Thyroid gland (tissue), 4 donors: ENCODE measurements at regions not wholly inside any gene's neighbourhood (a gene's known extent, or its start where the extent isn't known, plus 50 kb on each side); places are given as distances from the start of the nearest gene placed in this dataset.

Experiments used
- DNase-seq, 2 donors: peaks; one replicate each; pipeline ENCODE4 v3.0.0-alpha.2; 2019
- H3K27ac ChIP-seq, 3 donors: fragments of 200-600 bp; sonication (generic); 1 replicate in 2 of 3; 2 replicates in 1 of 3; pipeline ENCODE4 v1.5.1; 2016 to 2019; ENCODE audit warnings: mild to moderate bottlenecking in 1 of 3, moderate library complexity in 1 of 3
- H3K27me3 ChIP-seq: fragments of 200-600 bp; sonication (generic); one replicate; pipeline ENCODE4 v1.5.1; 2019
- H3K36me3 ChIP-seq, 2 donors: fragments of 200-600 bp; sonication (generic); one replicate each; pipeline ENCODE4 v1.5.1; 2016 to 2019
- H3K4me1 ChIP-seq, 2 donors: fragments of 200-600 bp; sonication (generic); one replicate each; pipeline ENCODE4 v1.5.1; 2017 to 2019
- H3K4me3 ChIP-seq, 3 donors: fragments of 200-600 bp; sonication (generic); replicated peaks in 1 of 3; 1 replicate in 2 of 3; 2 replicates in 1 of 3; pipeline ENCODE4 v1.5.1; 2016; ENCODE audit warnings: mild to moderate bottlenecking in 1 of 3
- H3K9me3 ChIP-seq: fragments of 200-600 bp; sonication (generic); one replicate; pipeline ENCODE4 v1.5.1; 2017
- CTCF ChIP-seq, 6 experiments: fragments of 200-600 bp in 3 of 6; fragments of 450-650 bp in 3 of 6; sonication (generic) in 3 of 6; IDR thresholded peaks; one replicate each; pipeline ENCODE4 v1.5.1; 2016 to 2019; ENCODE audit warnings: antibody characterized with exemption in 6 of 6, mild to moderate bottlenecking in 2 of 6, inconsistent platforms in 1 of 6, moderate library complexity in 1 of 6
- POLR2A ChIP-seq, 2 donors: fragments of 450-650 bp; IDR thresholded peaks; one replicate each; pipeline ENCODE4 v1.6.1; 2017; ENCODE audit warnings: antibody characterized with exemption in 2 of 2, mild to moderate bottlenecking in 2 of 2, moderate library complexity in 1 of 2
- WGBS, 2 donors: methylation state at CpG; one replicate each; pipeline ENCODE4 v1.1.5; 2017; 5-methylcytosine and 5-hydroxymethylcytosine counted together
- intact Hi-C: fragments of 100-400 bp; cut with DNase I; formaldehyde crosslinking; loops from one replicate; pipeline ENCODE4 v1.15.1; 2023

- Histone ChIP-seq H3K27me3 (no peaks in the 10 kb centered on the region), H3K27ac (no peak overlapping the region), H3K4me3 (no peak overlapping the region), H3K36me3 (no peaks in the 10 kb centered on the region), H3K4me1 (no peaks in the 10 kb centered on the region), H3K9me3 (no peaks in the 10 kb centered on the region)
- 75 to 79% methylated on average over 2 of the region's 2 CpGs for WGBS, 2 donors
- no peak for DNase-seq
- no peak for TF ChIP-seq POLR2A (IDR thresholded peaks at IDR 0.05)
- TF ChIP-seq CTCF (IDR thresholded peaks at IDR 0.05): no peak
- intact Hi-C loops: no loop called here
Observed at GRCh38 chr11:122468965-122469364, 186.6 kb upstream of the UBASH3B start.

GRCh38 chr11:122463530-122463929 is 192.0 kb upstream of the UBASH3B start:
- no peaks in the 10 kb centered on the region for H3K27me3 ChIP-seq
- no peak for DNase-seq
- H3K36me3 ChIP-seq: no peaks in the 10 kb centered on the region
- no peak overlapping the region for H3K4me3 ChIP-seq
- intact Hi-C loops: no loop called here
- no peaks in the 10 kb centered on the region for H3K9me3 ChIP-seq
- no peak overlapping the region for H3K27ac ChIP-seq
- no peaks in the 10 kb centered on the region for H3K4me1 ChIP-seq
- TF ChIP-seq CTCF (IDR thresholded peaks at IDR 0.05) (no peak), POLR2A (IDR thresholded peaks at IDR 0.05) (no peak)

GRCh38 chr11:122459064-122459463 is 196.5 kb upstream of the UBASH3B start:
- 93 to 96% methylated on average over 3 of the region's 3 CpGs for WGBS, 2 donors

GRCh38 chr11:122453586-122453985 is 201.9 kb upstream of the UBASH3B start:
- no peak for DNase-seq
- intact Hi-C loops: no loop called here
- Histone ChIP-seq H3K9me3 (no peaks in the 10 kb centered on the region), H3K36me3 (no peaks in the 10 kb centered on the region), H3K4me3 (no peak overlapping the region), H3K4me1 (no peaks in the 10 kb centered on the region), H3K27me3 (no peaks in the 10 kb centered on the region), H3K27ac (no peak overlapping the region)
- TF ChIP-seq POLR2A (IDR thresholded peaks at IDR 0.05): no peak
- WGBS, 2 donors: 65 to 74% methylated on average over 2 of the region's 2 CpGs

More at GRCh38 chr11:122459064-122459463, 196.5 kb upstream of the UBASH3B start:
- no peak for TF ChIP-seq CTCF (IDR thresholded peaks at IDR 0.05)
- no peak for TF ChIP-seq POLR2A (IDR thresholded peaks at IDR 0.05)
- intact Hi-C loops: no loop called here
- H3K36me3 ChIP-seq: no peaks in the 10 kb centered on the region
- no peak overlapping the region for H3K27ac ChIP-seq
- no peak overlapping the region for H3K4me3 ChIP-seq
- no peaks in the 10 kb centered on the region for H3K9me3 ChIP-seq
- H3K27me3 ChIP-seq: no peaks in the 10 kb centered on the region
- DNase-seq: no peak
- H3K4me1 ChIP-seq: no peaks in the 10 kb centered on the region

GRCh38 chr11:122451911-122452310 is 203.6 kb upstream of the UBASH3B start:
- no peak overlapping the region for H3K27ac ChIP-seq
- no peaks in the 10 kb centered on the region for H3K9me3 ChIP-seq
- intact Hi-C loops: no loop called here
- no peak for DNase-seq
- H3K4me1 ChIP-seq: no peaks in the 10 kb centered on the region
- no peaks in the 10 kb centered on the region for H3K36me3 ChIP-seq
- TF ChIP-seq POLR2A (IDR thresholded peaks at IDR 0.05) (no peak), CTCF (IDR thresholded peaks at IDR 0.05) (no peak)
- no peak overlapping the region for H3K4me3 ChIP-seq
- no peaks in the 10 kb centered on the region for H3K27me3 ChIP-seq
- WGBS, 2 donors: 96 to 97% methylated on average over 9 of the region's 9 CpGs

- Histone ChIP-seq H3K4me1 (peaks cover 0 to 6% of the 10 kb centered on the region in 2 donors), H3K27me3 (no peaks in the 10 kb centered on the region), H3K27ac (peak overlapping the region in 2 of 3 donors; percentile 47 to 60), H3K4me3 (peak overlapping the region in 1 of 3 donors; percentile 26), H3K36me3 (no peaks in the 10 kb centered on the region), H3K9me3 (no peaks in the 10 kb centered on the region)
- TF ChIP-seq CTCF (IDR thresholded peaks at IDR 0.05): no peak
- no peak for TF ChIP-seq POLR2A (IDR thresholded peaks at IDR 0.05)
- no peak for DNase-seq
- intact Hi-C loops: no loop called here
- 16 to 18% methylated on average over 3 of the region's 3 CpGs for WGBS, 2 donors
Observed at GRCh38 chr11:122441666-122442035, 213.9 kb upstream of the UBASH3B start.
